ENCODE measurements at regions not wholly inside any gene's neighbourhood (a gene's known extent, or its start where the extent isn't known, plus 50 kb on each side); places are given as distances from the start of the nearest gene placed in this dataset.

GRCh38 chr1:80054129-80054528 is 1047.6 kb upstream of the ADGRL4 start:
- TF ChIP-seq CTCF (conservative IDR thresholded peaks at IDR 0.05): no peak
- Histone ChIP-seq H3K4me3 (ENCODE audit: low read length) (no peak overlapping the region), H3K9ac (ENCODE audit: extremely low read depth, low read length, poor library complexity, severe bottlenecking) (no peak overlapping the region), H3K9me3 (ENCODE audit: control insufficient read depth, low read length) (no peaks in the 10 kb centered on the region), H3K36me3 (ENCODE audit: control insufficient read depth, insufficient read depth, low read length) (no peaks in the 10 kb centered on the region), H3K4me1 (ENCODE audit: control insufficient read depth, insufficient read depth, low read length) (no peaks in the 10 kb centered on the region), H3K27me3 (ENCODE audit: control insufficient read depth, insufficient read depth, low read length, poor library complexity, severe bottlenecking) (no peaks in the 10 kb centered on the region), H3K27ac (ENCODE audit: low read depth, low read length) (no peak overlapping the region)
- DNase-seq: no peak
- WGBS, 2 experiments (ENCODE audit: insufficient coverage in 1 of 2, insufficient read length in 1 of 2): 95 to 100% methylated on average over 3 to 7 of the region's 7 CpGs
- Mint-ChIP-seq H3K36me3 (ENCODE audit: low read depth) (no peaks in the 10 kb centered on the region), H3K27ac (no peak overlapping the region), H3K27me3 (ENCODE audit: insufficient read depth) (no peaks in the 10 kb centered on the region), H3K9me3 (peaks cover 17% of the 10 kb centered on the region), H3K4me1 (no peaks in the 10 kb centered on the region), H3K4me3 (no peak overlapping the region)

GRCh38 chr1:80053613-80054012 is 1047.1 kb upstream of the ADGRL4 start:
- no peak overlapping the region for H3K9ac ChIP-seq (ENCODE audit: extremely low read depth, low read length, poor library complexity, severe bottlenecking)
- Mint-ChIP-seq H3K36me3 (ENCODE audit: low read depth) (no peaks in the 10 kb centered on the region), H3K27me3 (ENCODE audit: insufficient read depth) (no peaks in the 10 kb centered on the region), H3K4me1 (no peaks in the 10 kb centered on the region), H3K9me3 (peaks cover 17% of the 10 kb centered on the region), H3K4me3 (no peak overlapping the region), H3K27ac (no peak overlapping the region)
- no peaks in the 10 kb centered on the region for H3K36me3 ChIP-seq (ENCODE audit: control insufficient read depth, insufficient read depth, low read length)
- no peak overlapping the region for H3K4me3 ChIP-seq (ENCODE audit: low read length)
- no peak for DNase-seq
- no peak for TF ChIP-seq CTCF (conservative IDR thresholded peaks at IDR 0.05)
- no peak overlapping the region for H3K27ac ChIP-seq (ENCODE audit: low read depth, low read length)
- H3K27me3 ChIP-seq (ENCODE audit: control insufficient read depth, insufficient read depth, low read length, poor library complexity, severe bottlenecking): no peaks in the 10 kb centered on the region
- H3K4me1 ChIP-seq (ENCODE audit: control insufficient read depth, insufficient read depth, low read length): no peaks in the 10 kb centered on the region
- H3K9me3 ChIP-seq (ENCODE audit: control insufficient read depth, low read length): no peaks in the 10 kb centered on the region
- WGBS, 2 experiments (ENCODE audit: insufficient coverage in 1 of 2, insufficient read length in 1 of 2): 92 to 100% methylated on average over 4 to 14 of the region's 14 CpGs

- Mint-ChIP-seq H3K4me1 (no peaks in the 10 kb centered on the region), H3K4me3 (no peak overlapping the region), H3K27me3 (ENCODE audit: insufficient read depth) (no peaks in the 10 kb centered on the region), H3K27ac (no peak overlapping the region), H3K9me3 (peaks cover 17% of the 10 kb centered on the region), H3K36me3 (ENCODE audit: low read depth) (no peaks in the 10 kb centered on the region)
- Histone ChIP-seq H3K9me3 (ENCODE audit: control insufficient read depth, low read length) (no peaks in the 10 kb centered on the region), H3K36me3 (ENCODE audit: control insufficient read depth, insufficient read depth, low read length) (no peaks in the 10 kb centered on the region), H3K4me3 (ENCODE audit: low read length) (no peak overlapping the region), H3K27me3 (ENCODE audit: control insufficient read depth, insufficient read depth, low read length, poor library complexity, severe bottlenecking) (no peaks in the 10 kb centered on the region), H3K4me1 (ENCODE audit: control insufficient read depth, insufficient read depth, low read length) (no peaks in the 10 kb centered on the region), H3K27ac (ENCODE audit: low read depth, low read length) (no peak overlapping the region), H3K9ac (ENCODE audit: extremely low read depth, low read length, poor library complexity, severe bottlenecking) (no peak overlapping the region)
- no peak for DNase-seq
- no peak for TF ChIP-seq CTCF (conservative IDR thresholded peaks at IDR 0.05)
- WGBS, 2 experiments (ENCODE audit: insufficient coverage in 1 of 2, insufficient read length in 1 of 2): 95 to 98% methylated on average over 9 to 14 of the region's 14 CpGs
These were observed 1044.0 kb upstream of the ADGRL4 start for GRCh38 chr1:80050523-80050922.

All from endodermal cell (in vitro differentiated cells).